CD14-positive monocyte (primary cell): ENCODE measurements at regions not wholly inside any gene's neighbourhood (a gene's known extent, or its start where the extent isn't known, plus 50 kb on each side); places are given as distances from the start of the nearest gene placed in this dataset.

Experiments
- DNase-seq, 3 donors: peaks; one replicate each; pipeline ENCODE4 v3.0.0-alpha.2; 2011 to 2022
- H2AFZ ChIP-seq: 2 replicates; pipeline ENCODE4 v1.6.0; 2012; ENCODE audit warnings: mild to moderate bottlenecking, low read depth, low read length, inconsistent platforms; ENCODE audit not compliant: insufficient read depth, poor library complexity, severe bottlenecking
- H3K27ac ChIP-seq, 2 donors: 1 replicate in 1 of 2; 2 replicates in 1 of 2; pipeline ENCODE4 v1.5.1; 2012 to 2013; ENCODE audit warnings: low read length in 2 of 2, control low read depth in 1 of 2, inconsistent platforms in 1 of 2, low read depth in 1 of 2, mild to moderate bottlenecking in 1 of 2
- H3K27me3 ChIP-seq, 2 donors: one replicate each; pipeline versions ENCODE4 v1.6.0 to v1.6.1; 2011 to 2013; ENCODE audit warnings: low read length in 2 of 2; ENCODE audit not compliant: control insufficient read depth in 2 of 2, insufficient read depth in 2 of 2
- H3K36me3 ChIP-seq, 2 donors: replicated peaks in 1 of 2; 1 replicate in 1 of 2; 2 replicates in 1 of 2; pipeline versions ENCODE4 v1.5.1 to v1.6.1; 2012 to 2013; ENCODE audit warnings: low read length in 2 of 2, control low read depth in 1 of 2, inconsistent platforms in 1 of 2, mild to moderate bottlenecking in 1 of 2; ENCODE audit not compliant: insufficient read depth in 2 of 2, control insufficient read depth in 1 of 2
- H3K4me1 ChIP-seq, 2 donors: 1 replicate in 1 of 2; 2 replicates in 1 of 2; pipeline versions ENCODE4 v1.5.1 to v1.6.1; 2012 to 2013; ENCODE audit warnings: low read length in 2 of 2, control low read depth in 1 of 2, inconsistent platforms in 1 of 2, mild to moderate bottlenecking in 1 of 2, moderate library complexity in 1 of 2; ENCODE audit not compliant: insufficient read depth in 2 of 2, control insufficient read depth in 1 of 2
- H3K4me2 ChIP-seq: replicated peaks from 2 replicates; pipeline ENCODE3; 2012; ENCODE audit warnings: low read length, moderate library complexity, mild to moderate bottlenecking; ENCODE audit not compliant: poor library complexity, severe bottlenecking; ENCODE audit errors: extremely low read depth
- H3K4me3 ChIP-seq, 3 experiments: fragments of 200-600 bp in 1 of 3; sonication (generic) in 1 of 3; replicated peaks in 1 of 3; 1 replicate in 2 of 3; 2 replicates in 1 of 3; pipeline ENCODE4 v1.5.1; 2011 to 2013; ENCODE audit warnings: low read length in 3 of 3, mild to moderate bottlenecking in 3 of 3, control low read depth in 2 of 3, low read depth in 2 of 3, inconsistent platforms in 1 of 3, moderate library complexity in 1 of 3
- H3K79me2 ChIP-seq: 2 replicates; pipeline ENCODE4 v1.6.0; 2012; ENCODE audit warnings: mild to moderate bottlenecking, control low read depth, inconsistent platforms, low read length, moderate library complexity; ENCODE audit not compliant: insufficient read depth
- H3K9ac ChIP-seq: 2 replicates; pipeline ENCODE4 v1.6.0; 2017; ENCODE audit warnings: low read length, mild to moderate bottlenecking; ENCODE audit not compliant: insufficient read depth, poor library complexity, severe bottlenecking
- H3K9me3 ChIP-seq, 2 donors: replicated peaks in 1 of 2; 1 replicate in 1 of 2; 2 replicates in 1 of 2; pipeline versions ENCODE4 v1.5.1 to v1.6.1; 2012 to 2013; ENCODE audit warnings: low read length in 2 of 2, control low read depth in 1 of 2; ENCODE audit not compliant: control insufficient read depth in 1 of 2, insufficient read depth in 1 of 2
- H4K20me1 ChIP-seq: 2 replicates; pipeline ENCODE4 v1.6.0; 2012; ENCODE audit warnings: mild to moderate bottlenecking, low read length, control low read depth, moderate library complexity; ENCODE audit not compliant: insufficient read depth
- H3K27ac Mint-ChIP-seq, 7 donors: one replicate each; pipeline ENCODE4 v1.8.0; 2020; ENCODE audit warnings: mild to moderate bottlenecking in 7 of 7, mixed read lengths in 7 of 7, moderate library complexity in 6 of 7, inconsistent platforms in 2 of 7
- H3K27me3 Mint-ChIP-seq, 3 donors: one replicate each; pipeline ENCODE4 v1.8.0; 2021 to 2022; ENCODE audit warnings: low read depth in 3 of 3, mild to moderate bottlenecking in 3 of 3, mixed read lengths in 3 of 3, moderate library complexity in 3 of 3, inconsistent platforms in 1 of 3
- H3K36me3 Mint-ChIP-seq, 2 donors: one replicate each; pipeline ENCODE4 v1.8.0; 2020; ENCODE audit warnings: mixed read lengths in 2 of 2, inconsistent platforms in 1 of 2, mild to moderate bottlenecking in 1 of 2
- H3K4me1 Mint-ChIP-seq: one replicate; pipeline ENCODE4 v1.8.0; 2020; ENCODE audit warnings: mild to moderate bottlenecking, mixed read lengths
- H3K4me3 Mint-ChIP-seq, 2 donors: one replicate each; pipeline ENCODE4 v1.8.0; 2020; ENCODE audit warnings: mild to moderate bottlenecking in 2 of 2, mixed read lengths in 2 of 2, moderate library complexity in 1 of 2
- H3K9me3 Mint-ChIP-seq, 7 donors: one replicate each; pipeline ENCODE4 v1.8.0; 2020 to 2022; ENCODE audit warnings: mixed read lengths in 7 of 7, mild to moderate bottlenecking in 6 of 7, moderate library complexity in 6 of 7, inconsistent platforms in 2 of 7
- WGBS: methylation state at CpG from one replicate; pipeline ENCODE4 v1.1.5; 2013; ENCODE audit warnings: missing lambda C conversion rate; ENCODE audit not compliant: insufficient coverage; 5-methylcytosine and 5-hydroxymethylcytosine counted together
- intact Hi-C, 2 donors: fragments of 100-400 bp; cut with micrococcal nuclease; formaldehyde crosslinking; loops; one replicate each; pipeline versions ENCODE4 v1.15.0 to v1.15.1; 2023
- TF ChIP-seq, protein P1 (sequence below): fragments of 200-600 bp; IDR thresholded peaks from one replicate; pipeline ENCODE4 v1.8.0; 2022; ENCODE audit warnings: antibody characterized with exemption, mild to moderate bottlenecking

DNA sequence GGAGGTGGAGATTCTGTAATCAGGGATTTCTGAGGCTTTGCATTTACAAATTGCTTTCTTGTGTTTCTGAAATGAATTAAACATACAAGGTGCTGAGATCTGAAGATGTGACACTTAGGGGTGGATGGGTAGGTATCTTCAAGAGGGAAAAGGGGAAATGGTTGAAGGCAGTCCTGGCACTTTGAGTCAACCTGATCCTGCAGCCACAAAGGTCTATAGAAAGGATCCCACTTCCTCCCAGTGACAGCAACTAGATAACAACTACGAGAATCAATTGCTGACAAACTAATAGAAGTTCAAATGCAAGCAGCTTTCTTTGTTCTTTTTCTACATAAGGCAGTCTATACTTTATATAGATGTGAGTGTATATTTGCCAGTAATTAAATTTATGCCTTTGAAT lies 553.3 kb downstream of the MDFIC start:
- H3K36me3 Mint-ChIP-seq: no peaks in the 10 kb centered on the region
- TF ChIP-seq, protein P1, sequence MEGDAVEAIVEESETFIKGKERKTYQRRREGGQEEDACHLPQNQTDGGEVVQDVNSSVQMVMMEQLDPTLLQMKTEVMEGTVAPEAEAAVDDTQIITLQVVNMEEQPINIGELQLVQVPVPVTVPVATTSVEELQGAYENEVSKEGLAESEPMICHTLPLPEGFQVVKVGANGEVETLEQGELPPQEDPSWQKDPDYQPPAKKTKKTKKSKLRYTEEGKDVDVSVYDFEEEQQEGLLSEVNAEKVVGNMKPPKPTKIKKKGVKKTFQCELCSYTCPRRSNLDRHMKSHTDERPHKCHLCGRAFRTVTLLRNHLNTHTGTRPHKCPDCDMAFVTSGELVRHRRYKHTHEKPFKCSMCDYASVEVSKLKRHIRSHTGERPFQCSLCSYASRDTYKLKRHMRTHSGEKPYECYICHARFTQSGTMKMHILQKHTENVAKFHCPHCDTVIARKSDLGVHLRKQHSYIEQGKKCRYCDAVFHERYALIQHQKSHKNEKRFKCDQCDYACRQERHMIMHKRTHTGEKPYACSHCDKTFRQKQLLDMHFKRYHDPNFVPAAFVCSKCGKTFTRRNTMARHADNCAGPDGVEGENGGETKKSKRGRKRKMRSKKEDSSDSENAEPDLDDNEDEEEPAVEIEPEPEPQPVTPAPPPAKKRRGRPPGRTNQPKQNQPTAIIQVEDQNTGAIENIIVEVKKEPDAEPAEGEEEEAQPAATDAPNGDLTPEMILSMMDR: no peak
- Histone ChIP-seq H3K79me2 (no peaks in the 10 kb centered on the region), H3K9me3 (no peaks in the 10 kb centered on the region), H3K27me3 (peaks cover 24 to 40% of the 10 kb centered on the region in 2 donors), H3K4me2 (no peak overlapping the region), H3K27ac (no peak overlapping the region), H3K36me3 (no peaks in the 10 kb centered on the region), H4K20me1 (no peaks in the 10 kb centered on the region), H3K4me3 (no peak overlapping the region), H3K4me1 (peaks cover 6 to 11% of the 10 kb centered on the region in 2 donors), H3K9ac (no peak overlapping the region), H2AFZ (no peak overlapping the region)
- no peak overlapping the region for H3K4me3 Mint-ChIP-seq
- H3K4me1 Mint-ChIP-seq: peaks cover 14% of the 10 kb centered on the region
- no CpG with 5 or more reads among the region's 1 CpG for whole genome bisulfite sequencing
- intact Hi-C loops: no loop called here
- DNase-seq: no peak
- peaks cover 25 to 42% (median 39%) of the 10 kb centered on the region in 3 donors for H3K27me3 Mint-ChIP-seq
- no peak overlapping the region for H3K27ac Mint-ChIP-seq
- H3K9me3 Mint-ChIP-seq: peaks cover 0 to 6% (median 1%) of the 10 kb centered on the region in 7 donors

DNA sequence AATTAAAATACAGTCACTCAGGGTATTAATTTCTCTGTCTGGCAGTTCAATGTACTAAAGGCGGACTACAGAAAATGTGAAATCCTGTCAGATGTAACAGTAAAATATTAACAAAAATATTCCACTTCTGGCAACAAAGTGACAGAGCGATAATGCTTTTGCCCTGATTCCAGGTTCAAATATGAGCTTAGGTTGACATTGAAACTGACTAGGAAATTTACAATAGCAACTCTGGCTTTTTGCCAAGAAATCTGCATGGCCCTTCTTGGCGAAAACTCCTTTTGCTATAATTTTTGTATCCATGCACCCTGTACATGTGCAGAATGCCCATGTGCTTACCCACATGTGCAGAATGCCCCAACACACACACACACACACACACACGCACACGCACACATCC lies 552.2 kb downstream of the MDFIC start:
- Mint-ChIP-seq H3K27ac (no peak overlapping the region), H3K4me3 (no peak overlapping the region), H3K36me3 (no peaks in the 10 kb centered on the region), H3K27me3 (peaks cover 23 to 36% (median 34%) of the 10 kb centered on the region in 3 donors), H3K4me1 (peaks cover 14% of the 10 kb centered on the region), H3K9me3 (peaks cover 0 to 6% (median 0%) of the 10 kb centered on the region in 7 donors)
- Histone ChIP-seq H3K79me2 (no peaks in the 10 kb centered on the region), H2AFZ (no peak overlapping the region), H3K27ac (no peak overlapping the region), H3K27me3 (peaks cover 24 to 37% of the 10 kb centered on the region in 2 donors), H3K4me1 (peaks cover 6 to 11% of the 10 kb centered on the region in 2 donors), H3K9me3 (no peaks in the 10 kb centered on the region), H3K36me3 (no peaks in the 10 kb centered on the region), H4K20me1 (no peaks in the 10 kb centered on the region), H3K4me2 (no peak overlapping the region), H3K4me3 (no peak overlapping the region), H3K9ac (no peak overlapping the region)
- DNase-seq: no peak
- TF ChIP-seq, protein P1: no peak
- WGBS: 83% methylated on average over 4 of the region's 5 CpGs
- intact Hi-C loops: no loop called here
